HG03378 (cell line): ENCODE measurements at regions not wholly inside any gene's neighbourhood (a gene's known extent, or its start where the extent isn't known, plus 50 kb on each side); places are given as distances from the start of the nearest gene placed in this dataset.

ENCODE experiments used
- ATAC-seq: cut with Tn5 transposase; IDR thresholded peaks from one replicate; pipeline ENCODE4 v1.9.1; 2021; ENCODE audit warnings: mild to moderate bottlenecking, moderate library complexity; ENCODE audit not compliant: unreplicated experiment

- ATAC-seq = no peak
Measured at GRCh38 chr2:21915201-21915600, 791.4 kb downstream of the TDRD15 start.

DNA sequence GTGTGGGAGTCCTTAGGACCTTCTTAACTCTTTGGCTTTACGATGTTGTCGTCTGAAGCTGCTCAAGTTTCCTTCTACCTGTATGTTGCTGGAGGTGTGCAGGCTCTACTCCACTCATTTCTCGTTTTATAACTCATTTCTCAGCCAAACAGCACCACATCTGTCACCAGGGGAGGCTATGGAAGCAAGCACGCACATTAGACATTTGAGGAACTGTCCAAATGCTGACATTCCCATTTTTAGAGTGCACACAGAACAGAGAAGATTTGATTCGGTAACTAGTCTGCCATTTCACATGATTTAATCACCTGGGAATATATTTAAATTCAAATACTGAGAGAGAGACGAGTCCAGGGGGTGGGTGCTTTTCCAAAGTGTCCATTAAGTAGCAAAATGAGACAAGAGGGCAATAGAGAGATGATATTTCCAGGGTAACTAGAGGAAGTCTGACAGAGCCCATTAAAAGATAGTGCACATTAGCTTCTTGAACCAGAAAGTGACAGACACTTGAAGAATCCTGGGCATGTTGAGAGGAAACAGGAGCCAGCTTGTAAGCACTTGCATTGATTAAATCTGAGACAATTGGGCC is 793.3 kb downstream of the TDRD15 start:
- no peak for ATAC-seq

DNA sequence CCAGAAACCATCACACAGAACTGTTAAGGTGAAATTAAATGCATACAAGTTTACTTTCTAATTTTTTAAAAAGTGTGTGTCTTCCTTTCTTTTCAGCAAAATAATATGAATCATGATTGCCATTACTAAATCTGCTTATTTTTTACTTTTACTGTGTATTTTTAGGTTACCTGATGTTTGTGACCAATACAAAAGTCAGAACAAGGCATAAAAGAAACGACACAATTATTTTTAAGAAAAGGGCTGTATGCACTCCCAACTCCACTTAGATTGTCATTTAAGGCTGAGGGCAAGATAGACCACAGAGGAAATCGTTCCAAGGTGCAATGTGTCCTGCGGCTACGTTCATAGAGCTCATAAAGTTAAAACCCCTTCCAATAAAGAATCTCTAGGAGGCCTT is 797.0 kb downstream of the TDRD15 start:
- ATAC-seq = no peak

DNA sequence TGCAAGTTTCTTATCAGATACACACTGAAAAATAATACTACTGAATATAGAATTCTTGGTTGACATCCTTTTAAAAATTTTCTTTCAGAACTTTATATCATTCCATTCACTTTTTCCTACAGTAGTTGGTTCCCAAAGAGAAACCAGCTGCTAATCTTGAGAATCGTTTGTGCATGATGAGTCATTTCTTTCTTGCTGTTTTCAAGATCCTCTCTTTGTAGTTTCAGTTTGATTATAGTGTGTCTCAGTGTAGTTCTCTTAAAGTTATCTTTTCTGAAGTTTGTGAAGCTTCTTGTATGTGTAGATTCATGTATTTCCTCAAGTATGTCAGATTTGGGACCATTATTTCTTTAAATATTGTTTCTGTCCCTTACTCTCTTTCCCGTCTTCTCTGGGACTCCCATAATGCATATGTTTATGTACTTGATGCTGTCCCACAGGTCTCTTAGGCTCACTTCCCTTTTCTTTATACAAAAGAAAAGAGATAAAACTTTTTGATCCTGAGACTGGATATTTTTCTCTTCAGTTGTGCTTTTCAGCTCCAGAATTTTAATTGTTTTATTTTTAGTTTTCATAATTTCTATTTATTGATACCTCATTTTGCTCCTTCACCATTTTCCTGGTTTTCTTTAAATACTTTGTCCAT is 801.0 kb downstream of the TDRD15 start:
- ATAC-seq = peak; percentile 89

DNA sequence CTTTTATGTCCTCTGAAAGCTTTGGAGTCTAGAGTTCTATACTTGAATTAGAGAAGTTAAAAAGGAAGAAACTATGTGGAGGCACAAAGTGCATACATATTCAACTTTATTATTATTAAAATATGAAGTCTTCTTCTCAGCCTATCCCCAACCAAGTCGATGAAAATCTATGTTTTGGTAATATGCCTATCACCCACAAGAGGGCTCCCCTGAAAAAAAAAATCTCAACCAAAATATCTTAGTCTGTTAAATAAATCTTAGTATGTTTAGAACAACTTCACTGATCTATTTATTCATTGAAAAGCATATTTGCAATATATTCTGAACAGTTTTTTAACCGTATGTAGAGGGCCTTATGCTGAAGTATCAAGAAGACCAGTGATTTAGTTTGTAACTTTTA is 804.5 kb downstream of the TDRD15 start:
- no peak for ATAC-seq

- no peak for ATAC-seq
Measured at GRCh38 chr2:21930226-21930625, 806.5 kb downstream of the TDRD15 start.

- no peak for ATAC-seq
Measured at GRCh38 chr2:21939967-21940366, 816.2 kb downstream of the TDRD15 start.

DNA sequence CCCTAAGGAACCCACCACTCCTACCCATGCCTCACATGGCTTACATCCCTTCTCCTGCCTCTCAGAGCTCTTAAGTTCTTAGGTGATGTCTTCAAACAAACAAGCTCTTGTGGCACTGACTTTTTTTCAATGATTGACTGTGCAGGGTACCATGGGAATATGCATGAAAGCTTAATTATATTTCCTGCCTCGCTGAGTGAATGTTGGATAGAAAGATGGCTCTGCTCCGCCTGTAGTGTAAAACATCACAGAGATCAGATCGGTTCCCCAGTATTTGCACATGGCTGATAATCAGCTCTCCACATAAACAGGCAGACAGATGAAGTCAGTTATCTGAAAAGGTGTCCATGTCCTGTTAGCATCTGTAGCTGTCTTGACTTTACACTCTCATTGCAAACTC is 820.8 kb downstream of the TDRD15 start:
- ATAC-seq = no peak

GRCh38 chr2:21945658-21946057 is 821.9 kb downstream of the TDRD15 start:
- no peak for ATAC-seq

GRCh38 chr2:21947046-21947445 is 823.3 kb downstream of the TDRD15 start:
- no peak for ATAC-seq

DNA sequence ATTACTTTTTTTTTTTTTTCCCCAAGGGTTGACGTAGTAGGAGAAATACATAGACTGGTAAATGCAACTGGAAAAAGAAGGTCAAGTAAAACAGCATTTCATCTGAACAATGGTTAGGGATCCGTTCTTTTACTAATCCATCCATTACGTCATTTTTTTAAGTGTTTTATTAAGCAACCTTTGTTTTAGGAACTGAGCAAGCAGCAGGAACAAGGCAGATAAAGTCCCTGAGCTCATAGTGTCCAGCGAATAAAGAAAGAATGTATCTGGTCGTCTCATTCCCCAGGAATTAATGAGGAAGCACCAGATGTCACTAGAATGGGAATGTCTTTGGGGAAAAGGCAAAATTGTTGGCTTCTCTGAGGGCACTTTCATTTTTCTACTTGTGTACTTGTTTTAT is 842.4 kb downstream of the TDRD15 start:
- no peak for ATAC-seq

DNA sequence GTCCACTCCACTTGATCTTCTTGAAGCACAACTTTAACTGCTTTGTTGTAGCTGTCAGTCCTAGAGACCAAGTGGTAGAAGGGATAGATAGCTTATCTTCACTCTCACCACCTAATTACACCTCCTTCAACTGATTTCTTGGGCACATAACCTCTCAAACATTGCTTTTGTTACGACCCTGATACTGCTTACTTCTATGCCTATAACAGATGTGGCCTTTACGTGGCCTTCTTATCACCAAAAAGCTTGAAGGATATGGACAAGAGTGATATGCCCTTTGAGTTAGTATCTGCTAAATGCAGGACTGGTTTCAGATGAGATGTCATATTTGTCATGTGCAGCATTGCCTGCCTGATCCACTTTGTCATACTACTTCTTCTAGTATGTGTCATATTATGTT is 847.2 kb downstream of the TDRD15 start:
- no peak for ATAC-seq

DNA sequence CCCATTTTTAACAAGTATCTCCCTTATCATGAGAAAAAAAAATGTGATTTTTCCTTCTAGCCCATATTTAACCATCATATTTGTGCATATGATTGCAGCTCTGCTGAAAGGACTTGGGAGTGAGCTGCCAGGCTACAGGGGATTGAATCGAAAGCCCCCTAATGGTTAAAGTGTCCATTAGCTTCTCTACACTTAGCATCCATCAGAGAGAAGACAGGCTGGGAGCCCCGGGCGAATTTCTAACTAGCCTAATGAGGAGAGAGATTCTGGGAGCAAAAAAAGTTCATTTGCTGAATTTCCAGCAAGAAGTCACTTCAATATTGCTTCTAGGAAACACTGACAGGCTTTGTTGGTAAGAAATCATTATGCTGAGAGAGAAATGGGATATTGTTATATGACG is 848.8 kb downstream of the TDRD15 start:
- ATAC-seq = no peak

GRCh38 chr2:21981127-21981526 is 857.4 kb downstream of the TDRD15 start:
- ATAC-seq = no peak

GRCh38 chr2:21993002-21993401 is 869.2 kb downstream of the TDRD15 start:
- no peak for ATAC-seq

DNA sequence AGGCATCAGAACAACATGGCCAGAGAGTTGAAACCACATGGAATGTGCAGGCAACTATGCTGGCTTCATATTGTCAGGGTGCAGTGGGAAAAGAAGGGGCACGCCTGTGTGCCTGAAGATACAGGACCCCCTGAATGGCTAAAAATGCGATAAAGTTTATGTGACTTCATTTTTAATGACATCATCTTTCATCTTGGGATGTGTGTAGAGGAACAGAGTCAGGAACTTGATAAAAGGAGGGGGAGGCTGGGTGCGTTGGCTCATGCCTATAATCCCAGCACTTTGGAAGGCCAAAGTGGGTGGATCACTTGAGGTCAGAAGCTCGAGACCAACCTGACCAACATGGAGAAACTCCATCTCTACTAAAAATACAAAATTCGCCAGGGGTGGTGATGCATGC is 872.6 kb downstream of the TDRD15 start:
- ATAC-seq = no peak

DNA sequence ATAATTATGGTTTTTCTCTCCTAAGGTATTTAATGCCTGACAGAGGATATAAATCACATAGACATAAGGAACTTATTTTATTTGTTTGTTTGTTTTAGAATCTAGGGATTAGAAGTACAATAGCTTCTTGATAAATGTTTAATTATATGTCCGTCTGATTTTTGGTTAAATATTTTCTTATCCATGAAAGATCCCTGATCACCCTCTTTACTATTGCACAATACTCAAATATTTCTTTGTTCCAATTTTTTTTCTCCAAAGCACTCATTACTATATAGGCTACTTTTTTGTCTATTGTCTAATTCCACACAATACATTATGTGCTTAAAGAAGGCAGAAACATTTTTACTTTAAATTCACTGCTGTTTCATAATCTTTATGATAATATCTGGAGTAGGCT is 875.8 kb downstream of the TDRD15 start:
- ATAC-seq = no peak

GRCh38 chr2:22002066-22002465 is 878.3 kb downstream of the TDRD15 start:
- ATAC-seq = no peak

DNA sequence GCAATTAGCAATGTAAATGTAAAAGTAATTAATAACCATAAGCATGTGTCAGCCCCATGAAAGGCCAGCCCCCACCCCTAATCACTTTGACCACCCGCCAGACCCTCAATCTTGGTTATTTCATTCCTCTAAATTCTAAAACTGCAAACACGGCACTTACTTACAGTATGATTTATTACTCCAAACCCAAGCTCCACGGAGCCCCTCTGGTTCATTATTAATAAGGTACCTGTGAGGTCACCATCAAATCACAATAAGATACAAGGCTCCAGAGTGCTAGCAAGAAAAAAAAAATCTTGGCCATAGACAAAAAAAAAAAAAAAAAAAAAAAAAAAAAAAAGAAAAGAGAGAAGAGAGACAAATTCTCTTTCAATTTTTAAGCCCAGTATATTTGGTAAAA is 879.5 kb downstream of the TDRD15 start:
- no peak for ATAC-seq

GRCh38 chr2:22011048-22011447 is 887.3 kb downstream of the TDRD15 start:
- ATAC-seq = no peak

DNA sequence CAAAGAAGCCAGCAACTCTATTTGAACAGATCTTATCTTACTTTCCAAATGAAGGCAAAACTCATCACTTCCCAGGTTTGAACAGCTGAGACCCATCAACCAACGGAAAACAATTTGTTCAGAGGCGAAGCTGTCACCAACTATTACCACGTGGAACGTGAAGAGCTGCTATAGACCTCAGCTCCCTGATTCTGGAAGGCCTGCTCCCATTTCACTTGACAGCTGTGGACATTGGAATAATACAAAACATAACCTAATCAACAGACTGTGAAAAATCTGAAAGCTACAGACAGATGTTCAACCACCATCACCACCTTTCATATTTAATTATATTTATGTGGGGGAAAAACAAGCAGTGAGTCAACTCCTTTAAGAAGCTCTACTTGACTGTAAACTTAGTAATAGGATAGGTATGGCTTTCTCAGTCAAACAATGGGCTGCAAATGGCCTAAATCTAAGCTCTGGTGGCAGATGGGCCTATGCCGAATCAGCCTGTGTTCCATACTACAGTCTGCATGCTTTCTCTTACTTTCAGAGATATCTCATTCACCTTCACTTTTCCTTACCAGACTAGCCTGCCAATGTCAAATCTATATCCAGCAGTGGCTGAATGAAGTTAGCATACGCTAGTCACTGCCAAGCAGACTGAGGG is 896.4 kb downstream of the TDRD15 start:
- no peak for ATAC-seq

- ATAC-seq = no peak
Measured at GRCh38 chr2:22027345-22028005, 903.7 kb downstream of the TDRD15 start.
